H9 (cell line): ENCODE measurements at regions not wholly inside any gene's neighbourhood (a gene's known extent, or its start where the extent isn't known, plus 50 kb on each side); places are given as distances from the start of the nearest gene placed in this dataset.

ENCODE experiments used
- DNase-seq: peaks from one replicate; pipeline ENCODE4 v3.0.0-alpha.2; 2017
- H2AFZ ChIP-seq: one replicate; pipeline ENCODE4 v1.6.1; 2013; ENCODE audit warnings: mild to moderate bottlenecking, low read length, control low read depth, moderate library complexity
- H2AK5ac ChIP-seq: 2 replicates; pipeline ENCODE4 v1.6.1; 2013; ENCODE audit warnings: low read length, control low read depth, mixed read lengths; ENCODE audit not compliant: insufficient read length
- H2BK120ac ChIP-seq: one replicate; pipeline ENCODE4 v1.6.1; 2013; ENCODE audit warnings: low read depth, mild to moderate bottlenecking, low read length, control low read depth, inconsistent platforms; ENCODE audit not compliant: poor library complexity, severe bottlenecking
- H2BK12ac ChIP-seq: 2 replicates; pipeline ENCODE4 v1.6.1; 2013; ENCODE audit warnings: low read length, control low read depth, mixed read lengths, low read depth; ENCODE audit not compliant: insufficient read length
- H2BK15ac ChIP-seq: 2 replicates; pipeline ENCODE4 v1.6.1; 2013; ENCODE audit warnings: low read depth, low read length, control low read depth
- H2BK20ac ChIP-seq: one replicate; pipeline ENCODE4 v1.6.1; 2013; ENCODE audit warnings: low read depth, mild to moderate bottlenecking, low read length, control low read depth, inconsistent platforms; ENCODE audit not compliant: poor library complexity, severe bottlenecking
- H2BK5ac ChIP-seq: 2 replicates; pipeline ENCODE4 v1.6.1; 2013; ENCODE audit warnings: low read length, control low read depth, mixed read lengths; ENCODE audit not compliant: insufficient read length
- H3K14ac ChIP-seq: 2 replicates; pipeline ENCODE4 v1.6.1; 2013; ENCODE audit warnings: low read length, control low read depth; ENCODE audit not compliant: insufficient read depth
- H3K18ac ChIP-seq: 2 replicates; pipeline ENCODE4 v1.6.1; 2013; ENCODE audit warnings: low read depth, mild to moderate bottlenecking, mixed read lengths, low read length, control low read depth; ENCODE audit not compliant: insufficient read length
- H3K23ac ChIP-seq: 2 replicates; pipeline ENCODE4 v1.6.1; 2013; ENCODE audit warnings: low read length, control low read depth, mixed read lengths, low read depth; ENCODE audit not compliant: insufficient read length
- H3K23me2 ChIP-seq: 2 replicates; pipeline ENCODE4 v1.6.1; 2013; ENCODE audit warnings: low read depth, mild to moderate bottlenecking, mixed read lengths, low read length, control low read depth; ENCODE audit not compliant: insufficient read length, poor library complexity, severe bottlenecking
- H3K27ac ChIP-seq: 2 replicates; pipeline ENCODE4 v1.5.1; 2013; ENCODE audit warnings: low read length, control low read depth, mixed read lengths, low read depth; ENCODE audit not compliant: insufficient read length
- H3K27me3 ChIP-seq: 2 replicates; pipeline ENCODE4 v1.6.1; 2013; ENCODE audit warnings: low read length, control low read depth, inconsistent platforms; ENCODE audit not compliant: insufficient read depth
- H3K4ac ChIP-seq: 2 replicates; pipeline ENCODE4 v1.6.1; 2013; ENCODE audit warnings: low read depth, mild to moderate bottlenecking, control low read depth, inconsistent platforms, low read length, moderate library complexity
- H3K4me1 ChIP-seq: 2 replicates; pipeline ENCODE4 v1.6.1; 2013; ENCODE audit warnings: low read length, control low read depth, inconsistent platforms; ENCODE audit not compliant: insufficient read depth
- H3K4me2 ChIP-seq: 2 replicates; pipeline ENCODE4 v1.6.1; 2013; ENCODE audit warnings: low read length, control low read depth, mixed read lengths; ENCODE audit not compliant: insufficient read length, insufficient read depth
- H3K56ac ChIP-seq: 2 replicates; pipeline ENCODE4 v1.6.1; 2013; ENCODE audit warnings: low read depth, mild to moderate bottlenecking, mixed read lengths, low read length, control low read depth; ENCODE audit not compliant: insufficient read length
- H3K79me1 ChIP-seq: 2 replicates; pipeline ENCODE4 v1.6.1; 2013; ENCODE audit warnings: low read depth, mild to moderate bottlenecking, moderate library complexity, low read length, control low read depth, inconsistent platforms; ENCODE audit not compliant: insufficient read depth, poor library complexity, severe bottlenecking
- H3K79me2 ChIP-seq: 2 replicates; pipeline ENCODE4 v1.6.1; 2013; ENCODE audit warnings: low read length, control low read depth, inconsistent platforms; ENCODE audit not compliant: insufficient read depth
- H3K9ac ChIP-seq: 2 replicates; pipeline ENCODE4 v1.6.1; 2013; ENCODE audit warnings: low read length, control low read depth, mixed read lengths; ENCODE audit not compliant: insufficient read length; ENCODE audit errors: extremely low read depth
- H3K9me3 ChIP-seq: one replicate; pipeline ENCODE4 v1.6.1; 2013; ENCODE audit warnings: low read depth, low read length, inconsistent platforms; ENCODE audit not compliant: control insufficient read depth
- H3T11ph ChIP-seq: one replicate; pipeline ENCODE4 v1.6.1; 2013; ENCODE audit warnings: mild to moderate bottlenecking, low read length, control low read depth, inconsistent platforms
- H4K20me1 ChIP-seq: one replicate; pipeline ENCODE4 v1.6.1; 2013; ENCODE audit not compliant: control insufficient read depth, insufficient read length, insufficient read depth
- H4K5ac ChIP-seq: 2 replicates; pipeline ENCODE4 v1.6.1; 2013; ENCODE audit warnings: low read depth, mild to moderate bottlenecking, mixed read lengths, low read length, control low read depth; ENCODE audit not compliant: insufficient read length
- H4K8ac ChIP-seq: replicated peaks from 2 replicates; pipeline ENCODE4 v1.6.1; 2013; ENCODE audit warnings: low read length, control low read depth, mixed read lengths, low read depth; ENCODE audit not compliant: insufficient read length
- H4K91ac ChIP-seq: 2 replicates; pipeline ENCODE4 v1.6.1; 2013; ENCODE audit warnings: low read depth, mild to moderate bottlenecking, moderate library complexity, mixed read lengths, low read length, control low read depth; ENCODE audit not compliant: insufficient read length
- H3K27ac Mint-ChIP-seq, 3 experiments: 2 replicates in 2 of 3; 3 replicates in 1 of 3; pipeline ENCODE4 v1.8.0; 2020 to 2021; ENCODE audit warnings: mixed read lengths in 3 of 3, mild to moderate bottlenecking in 1 of 3, moderate library complexity in 1 of 3
- H3K27me3 Mint-ChIP-seq: 2 replicates; pipeline ENCODE4 v1.8.0; 2021; ENCODE audit warnings: low read depth, mild to moderate bottlenecking, moderate library complexity, mixed read lengths
- H3K36me3 Mint-ChIP-seq, 3 experiments: 2 replicates in 2 of 3; 3 replicates in 1 of 3; pipeline ENCODE4 v1.8.0; 2020 to 2021; ENCODE audit warnings: low read depth in 3 of 3, mixed read lengths in 3 of 3; ENCODE audit not compliant: insufficient read depth in 1 of 3
- H3K4me1 Mint-ChIP-seq, 2 experiments: 2 replicates each; pipeline ENCODE4 v1.8.0; 2020; ENCODE audit warnings: mixed read lengths in 2 of 2
- H3K4me3 Mint-ChIP-seq, 2 experiments: 2 replicates in 1 of 2; 3 replicates in 1 of 2; pipeline ENCODE4 v1.8.0; 2020 to 2021; ENCODE audit warnings: mild to moderate bottlenecking in 2 of 2, mixed read lengths in 2 of 2, moderate library complexity in 1 of 2
- H3K9me3 Mint-ChIP-seq, 2 experiments: 2 replicates in 1 of 2; 3 replicates in 1 of 2; pipeline ENCODE4 v1.8.0; 2020; ENCODE audit warnings: mild to moderate bottlenecking in 2 of 2, mixed read lengths in 2 of 2, moderate library complexity in 1 of 2
- TF ChIP-seq, protein P1 (sequence below): fragments of 200-600 bp; sonication (generic); conservative IDR thresholded peaks from 3 replicates; pipeline ENCODE4 v1.8.0; 2021; ENCODE audit warnings: antibody characterized with exemption, mild to moderate bottlenecking

DNA sequence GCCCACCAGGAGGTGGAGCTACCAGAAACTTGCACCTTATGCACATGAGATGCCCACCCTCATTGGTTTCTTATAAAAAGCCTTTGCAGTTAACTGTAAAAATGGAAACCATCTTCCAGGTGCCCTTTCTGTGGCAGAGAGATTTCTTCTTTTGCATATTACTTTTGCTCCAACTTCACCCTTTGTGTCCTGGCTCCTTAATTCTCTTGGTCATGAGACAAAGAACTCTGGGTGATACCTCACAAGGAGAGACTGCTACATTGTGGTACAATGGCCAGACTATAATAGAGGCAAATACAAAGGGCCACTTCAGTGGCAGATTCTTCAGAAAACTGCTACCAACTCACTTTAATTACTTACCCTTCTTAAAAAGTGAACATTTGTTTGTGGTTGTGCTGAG, 76.4 kb upstream of the PTER start:
- Histone ChIP-seq H3K23me2 (no peaks in the 10 kb centered on the region), H3K14ac (no peak overlapping the region), H4K5ac (no peak overlapping the region), H3K4ac (no peak overlapping the region), H3K27me3 (no peaks in the 10 kb centered on the region), H3K27ac (no peak overlapping the region), H2BK12ac (no peak overlapping the region), H2AK5ac (no peak overlapping the region), H3K9ac (no peak overlapping the region), H3K79me2 (no peaks in the 10 kb centered on the region), H2BK15ac (no peak overlapping the region), H3K18ac (no peak overlapping the region), H3K56ac (no peak overlapping the region), H4K8ac (no peak overlapping the region), H3K9me3 (peaks cover 6% of the 10 kb centered on the region), H3K4me1 (no peaks in the 10 kb centered on the region), H2AFZ (no peak overlapping the region), H2BK20ac (no peak overlapping the region), H3K4me2 (no peak overlapping the region), H4K91ac (no peak overlapping the region), H3T11ph (no peak overlapping the region), H4K20me1 (no peaks in the 10 kb centered on the region), H3K23ac (no peak overlapping the region), H3K79me1 (no peaks in the 10 kb centered on the region), H2BK5ac (no peak overlapping the region), H2BK120ac (no peak overlapping the region)
- TF ChIP-seq, protein P1, sequence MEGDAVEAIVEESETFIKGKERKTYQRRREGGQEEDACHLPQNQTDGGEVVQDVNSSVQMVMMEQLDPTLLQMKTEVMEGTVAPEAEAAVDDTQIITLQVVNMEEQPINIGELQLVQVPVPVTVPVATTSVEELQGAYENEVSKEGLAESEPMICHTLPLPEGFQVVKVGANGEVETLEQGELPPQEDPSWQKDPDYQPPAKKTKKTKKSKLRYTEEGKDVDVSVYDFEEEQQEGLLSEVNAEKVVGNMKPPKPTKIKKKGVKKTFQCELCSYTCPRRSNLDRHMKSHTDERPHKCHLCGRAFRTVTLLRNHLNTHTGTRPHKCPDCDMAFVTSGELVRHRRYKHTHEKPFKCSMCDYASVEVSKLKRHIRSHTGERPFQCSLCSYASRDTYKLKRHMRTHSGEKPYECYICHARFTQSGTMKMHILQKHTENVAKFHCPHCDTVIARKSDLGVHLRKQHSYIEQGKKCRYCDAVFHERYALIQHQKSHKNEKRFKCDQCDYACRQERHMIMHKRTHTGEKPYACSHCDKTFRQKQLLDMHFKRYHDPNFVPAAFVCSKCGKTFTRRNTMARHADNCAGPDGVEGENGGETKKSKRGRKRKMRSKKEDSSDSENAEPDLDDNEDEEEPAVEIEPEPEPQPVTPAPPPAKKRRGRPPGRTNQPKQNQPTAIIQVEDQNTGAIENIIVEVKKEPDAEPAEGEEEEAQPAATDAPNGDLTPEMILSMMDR = no peak
- no peaks in the 10 kb centered on the region for H3K27me3 Mint-ChIP-seq
- peaks cover 11 to 14% of the 10 kb centered on the region in 2 experiments for H3K9me3 Mint-ChIP-seq
- no peak for DNase-seq
- H3K36me3 Mint-ChIP-seq = peaks cover 14 to 29% (median 27%) of the 10 kb centered on the region in 3 experiments
- no peak overlapping the region for H3K4me3 Mint-ChIP-seq
- H3K4me1 Mint-ChIP-seq = peaks cover 5 to 7% of the 10 kb centered on the region in 2 experiments
- H3K27ac Mint-ChIP-seq = no peak overlapping the region
